EH (cell line): ENCODE measurements at regions not wholly inside any gene's neighbourhood (a gene's known extent, or its start where the extent isn't known, plus 50 kb on each side); places are given as distances from the start of the nearest gene placed in this dataset.

ENCODE experiments used
- DNase-seq: peaks from one replicate; pipeline ENCODE4 v3.0.0-alpha.2; 2015; ENCODE audit warnings: low read depth

DNA sequence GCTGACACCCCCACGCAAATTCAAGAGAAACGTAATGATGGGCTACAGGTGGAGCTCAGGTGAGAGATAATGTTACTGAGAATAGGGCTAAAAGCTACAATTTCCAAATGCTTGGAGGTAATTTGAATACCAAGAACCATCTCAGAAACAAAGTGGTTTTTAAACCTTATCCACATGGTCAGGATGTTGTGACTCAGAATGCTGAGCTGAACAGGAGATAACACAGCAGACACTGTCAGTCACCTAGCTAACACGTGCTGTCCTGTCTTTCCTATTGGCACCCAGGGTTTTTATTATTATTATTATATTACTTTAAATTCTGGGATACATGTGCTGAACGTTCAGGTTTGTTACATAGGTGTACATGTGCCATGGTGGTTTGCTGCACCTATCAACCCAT, 233.0 kb upstream of the MAF start:
- DNase-seq, result no peak

DNA sequence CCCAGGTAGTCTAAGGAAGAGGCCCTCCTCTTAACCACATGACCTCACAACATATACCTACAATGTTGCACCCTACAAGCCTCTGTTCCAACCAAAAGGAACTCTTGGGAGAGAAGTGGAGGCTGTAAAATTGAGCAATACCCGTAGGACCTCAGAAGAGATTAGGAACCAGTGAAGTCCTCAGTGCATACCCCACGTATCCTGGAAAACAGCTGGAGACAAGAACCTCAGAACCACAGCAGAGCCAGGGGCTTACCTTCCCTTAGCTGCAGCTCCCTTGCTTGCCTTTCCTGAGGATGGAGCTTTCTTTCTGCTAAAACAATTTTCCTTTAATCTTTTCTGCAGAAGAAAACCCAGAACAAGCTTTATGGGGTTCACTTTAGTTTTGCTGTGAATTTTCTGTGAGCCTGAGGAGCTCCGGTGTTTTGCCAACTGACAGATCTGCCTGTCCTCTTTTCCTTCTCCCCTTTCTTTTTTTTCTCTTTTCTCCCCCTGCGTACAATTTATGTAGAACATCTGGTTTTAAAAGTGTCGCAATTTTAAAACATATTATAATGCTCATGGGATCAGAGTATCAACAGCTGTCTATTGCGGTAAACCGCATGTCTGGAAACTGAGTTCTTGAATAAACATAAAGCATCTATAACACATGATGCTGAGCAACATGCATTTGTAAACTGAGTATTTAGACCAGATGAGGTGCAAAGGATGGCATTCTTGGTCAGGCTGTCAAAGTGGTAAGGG, 226.4 kb upstream of the MAF start:
- no peak for DNase-seq

DNA sequence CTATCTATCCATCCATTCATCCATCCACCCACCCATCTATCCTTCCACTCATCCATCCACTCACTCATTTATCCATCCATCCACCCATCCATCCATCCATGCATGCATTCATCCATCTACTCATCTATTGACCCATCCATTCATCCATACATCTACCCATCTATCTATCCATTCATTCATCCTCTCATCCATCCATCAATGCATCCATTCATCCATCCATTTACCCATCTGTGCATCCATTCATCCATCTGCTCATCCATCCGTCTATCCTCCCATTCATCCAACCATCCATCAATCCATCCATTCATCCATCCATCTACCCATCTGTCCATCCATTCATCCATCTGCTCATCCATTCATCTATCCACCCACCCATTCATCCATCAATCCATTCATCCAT, 224.5 kb upstream of the MAF start:
- DNase-seq, result no peak

DNA sequence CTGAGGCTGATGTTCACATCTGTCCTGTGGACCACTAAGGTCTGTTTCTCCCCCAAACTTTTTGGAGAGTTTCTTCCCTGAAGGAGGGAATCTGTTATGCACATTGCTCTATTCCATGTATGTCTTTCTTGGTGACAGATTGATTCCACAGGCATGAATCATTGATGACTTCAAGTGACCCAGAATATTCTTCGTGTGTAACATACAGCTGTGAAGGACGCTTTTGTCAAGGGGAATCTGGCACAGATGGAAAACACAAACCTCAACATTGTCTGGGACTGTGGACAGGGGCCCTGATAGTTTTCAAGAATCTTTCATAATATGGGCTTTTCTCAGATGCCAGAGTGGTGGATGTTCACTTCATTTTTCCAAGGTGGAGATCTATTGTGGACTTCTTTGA, 223.1 kb upstream of the MAF start:
- no peak for DNase-seq

DNA sequence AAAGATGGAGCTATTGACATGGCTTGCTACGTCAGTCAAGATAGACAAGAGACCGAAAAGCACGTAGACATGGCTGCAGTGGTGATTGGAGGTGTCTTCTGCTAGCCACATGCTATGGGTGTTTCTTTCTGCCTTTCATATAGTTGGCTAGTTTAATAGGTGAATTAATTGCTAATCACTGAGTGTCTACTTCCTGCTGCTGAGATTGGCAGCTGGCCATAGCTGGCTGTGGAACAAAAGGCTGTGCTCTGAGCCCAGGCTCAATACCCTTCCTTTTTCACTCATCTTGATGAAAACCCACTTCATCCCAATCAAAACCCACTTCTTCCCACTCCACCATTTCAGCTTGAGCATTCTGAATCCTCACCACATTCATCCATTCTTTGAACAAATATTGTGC, 221.4 kb upstream of the MAF start:
- DNase-seq, result no peak

DNA sequence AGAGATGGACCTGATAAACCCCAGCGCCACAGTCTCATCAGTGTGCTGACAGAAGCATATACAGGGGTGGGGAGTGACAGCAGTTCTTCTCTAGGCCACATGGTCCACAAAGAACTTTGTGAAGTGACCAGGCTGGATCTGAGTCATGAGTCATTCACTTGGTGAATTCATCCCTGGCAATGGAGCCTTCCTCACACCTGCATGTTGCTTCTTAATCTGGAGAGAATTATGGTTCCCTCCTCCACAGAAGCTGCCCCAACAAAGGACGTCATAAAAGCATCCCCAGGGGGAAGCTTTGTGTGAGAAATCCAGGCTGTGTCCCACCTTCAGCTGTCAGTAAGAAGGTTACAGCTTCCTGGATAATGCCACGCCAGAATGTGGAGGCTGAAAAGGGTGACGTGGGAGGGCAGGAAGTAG, 215.6 kb upstream of the MAF start:
- DNase-seq, result no peak

DNA sequence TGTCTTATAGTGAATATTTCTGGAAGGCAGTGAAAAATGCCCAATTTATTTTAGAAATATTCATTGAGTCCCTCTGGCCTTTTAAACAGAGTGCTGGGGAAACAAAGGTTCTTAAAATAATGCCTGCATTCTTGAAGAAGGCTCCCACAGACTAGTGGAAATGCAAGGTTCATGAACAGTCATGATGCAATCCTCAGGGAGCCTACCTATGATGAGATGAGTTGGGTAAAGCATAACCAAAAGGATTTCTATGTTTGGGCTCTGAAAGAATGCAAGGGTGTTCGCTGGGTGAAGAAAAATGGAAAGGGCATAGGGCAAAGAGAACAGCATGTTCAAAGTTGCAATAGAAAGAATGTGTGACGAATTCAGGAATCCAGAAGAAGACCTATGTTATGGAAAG, 214.5 kb upstream of the MAF start:
- DNase-seq, result no peak

DNA sequence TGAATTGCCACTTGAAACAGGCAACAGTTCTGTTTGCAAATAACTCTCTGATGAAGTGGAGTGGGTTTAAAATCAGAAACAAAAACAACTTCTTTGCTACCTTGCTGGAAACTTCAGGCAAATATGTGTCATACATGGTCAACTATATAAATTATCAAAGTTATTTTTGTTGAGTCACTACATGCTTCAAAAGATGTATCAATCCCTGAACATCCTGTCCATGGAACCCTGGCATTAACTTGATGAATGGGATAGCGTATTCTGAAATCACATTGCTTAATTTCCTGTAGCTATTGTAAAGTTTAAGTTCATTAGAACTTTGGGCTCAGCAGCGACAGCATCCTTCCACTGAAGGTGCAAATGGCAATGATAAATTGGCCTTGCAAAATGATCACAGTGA, 213.6 kb upstream of the MAF start:
- no peak for DNase-seq

DNA sequence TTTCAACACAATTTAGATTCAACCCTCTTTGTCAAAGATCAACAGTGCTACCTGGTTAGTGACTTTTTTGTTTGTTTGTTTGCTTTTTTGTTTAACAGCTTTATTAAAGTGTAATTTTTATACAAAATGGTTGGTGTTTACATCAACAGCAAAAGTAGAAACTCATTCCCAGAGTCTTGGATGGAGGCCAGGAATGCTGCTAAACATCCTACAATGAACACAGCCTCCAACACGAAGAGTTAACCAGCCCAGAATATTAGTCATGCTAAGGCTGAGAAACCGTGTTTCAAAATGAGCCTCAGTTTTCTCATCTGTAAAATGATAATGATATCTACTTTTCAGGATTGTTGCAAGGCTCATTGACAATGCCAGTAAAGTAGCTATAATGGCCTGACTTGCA, 211.0 kb upstream of the MAF start:
- no peak for DNase-seq

DNA sequence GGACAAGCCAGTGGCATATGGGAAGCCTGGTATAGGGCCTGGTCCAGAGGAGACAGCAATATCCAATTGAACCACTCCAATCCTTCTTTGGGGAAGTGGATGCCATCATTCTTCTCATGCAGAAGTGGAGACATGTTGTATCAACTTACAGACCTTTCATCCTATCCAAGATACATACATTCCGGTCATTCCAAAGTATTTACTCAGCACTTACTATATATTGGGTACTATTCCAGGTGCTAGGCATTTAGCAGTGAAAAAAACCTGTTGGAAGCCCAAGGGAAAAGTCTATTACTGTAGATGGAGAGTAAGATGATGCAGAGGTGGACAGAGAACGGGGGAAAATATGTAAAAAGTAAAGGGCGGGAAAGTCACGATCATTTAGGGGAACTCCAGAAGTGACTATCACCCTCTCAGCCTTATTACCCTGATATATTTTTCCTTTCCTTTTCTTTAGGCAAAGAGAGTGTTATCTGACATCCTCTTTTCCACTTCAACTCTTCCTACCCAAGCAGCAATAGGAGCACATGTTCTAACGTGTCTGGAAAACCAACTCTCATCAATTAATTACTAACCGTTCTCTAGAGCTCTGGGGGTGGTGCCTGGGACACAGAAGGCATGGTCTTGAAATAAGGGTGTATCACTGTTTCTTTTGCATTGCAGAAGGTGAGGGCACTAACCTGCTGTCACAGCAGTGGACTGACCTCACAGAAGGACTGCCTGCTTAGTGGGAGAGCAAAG, 210.1 kb upstream of the MAF start:
- DNase-seq, result no peak

DNA sequence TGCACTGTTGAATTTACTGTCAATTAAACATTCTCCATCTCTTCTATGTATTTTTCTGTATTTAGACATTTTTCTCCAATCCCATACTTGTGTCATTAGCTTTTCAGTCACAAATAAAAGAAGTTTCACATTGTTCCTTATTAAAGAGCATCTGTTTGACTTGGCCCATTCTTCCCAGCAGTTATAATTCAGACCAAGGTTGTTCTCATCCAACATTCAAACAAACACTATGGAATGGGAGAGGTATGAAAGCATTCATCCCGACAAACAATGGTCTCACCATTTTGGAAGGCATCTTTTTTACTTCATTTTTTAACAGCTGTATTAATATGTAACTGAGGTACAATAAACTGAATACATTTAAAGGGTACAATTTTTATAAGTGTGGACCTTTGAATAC, 208.8 kb upstream of the MAF start:
- no peak for DNase-seq

DNA sequence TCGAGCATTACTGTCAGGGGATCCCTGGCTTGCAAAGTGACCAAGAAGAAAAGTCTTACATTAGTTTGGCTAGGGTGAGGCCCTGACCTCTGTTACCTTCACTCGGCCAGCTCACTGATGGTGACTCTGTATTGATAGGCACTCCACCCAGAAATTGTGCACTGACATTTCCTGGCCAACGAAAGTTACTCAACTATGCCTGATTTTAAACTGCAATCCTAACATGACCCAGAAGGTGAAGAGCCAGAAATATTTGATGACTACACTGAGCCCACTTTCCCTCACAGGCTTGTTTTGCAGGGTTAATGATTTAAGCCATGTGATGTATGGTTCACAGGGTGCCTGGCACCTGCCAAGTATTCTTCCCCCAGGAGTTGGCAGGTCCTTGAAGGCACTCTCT, 208.2 kb upstream of the MAF start:
- no peak for DNase-seq

DNA sequence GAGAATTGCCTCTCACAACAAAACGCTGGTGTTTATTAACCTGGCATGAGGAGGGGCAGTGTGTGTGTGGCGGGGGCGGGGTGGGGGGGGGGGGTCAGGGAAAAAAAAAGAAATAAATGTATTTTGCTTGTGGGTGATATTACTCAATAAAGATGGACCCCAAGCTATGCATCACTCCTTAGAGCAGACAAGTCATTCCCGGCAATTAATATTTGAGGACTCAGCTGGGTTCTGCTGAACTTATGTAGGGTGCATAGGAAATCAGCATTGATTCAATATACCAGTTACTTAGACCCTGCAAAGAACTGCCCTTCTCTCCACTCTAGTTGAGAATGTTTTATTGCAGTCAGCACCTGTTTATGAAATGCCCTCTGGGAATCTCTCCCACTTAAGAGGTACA, 206.2 kb upstream of the MAF start:
- DNase-seq, result no peak

DNA sequence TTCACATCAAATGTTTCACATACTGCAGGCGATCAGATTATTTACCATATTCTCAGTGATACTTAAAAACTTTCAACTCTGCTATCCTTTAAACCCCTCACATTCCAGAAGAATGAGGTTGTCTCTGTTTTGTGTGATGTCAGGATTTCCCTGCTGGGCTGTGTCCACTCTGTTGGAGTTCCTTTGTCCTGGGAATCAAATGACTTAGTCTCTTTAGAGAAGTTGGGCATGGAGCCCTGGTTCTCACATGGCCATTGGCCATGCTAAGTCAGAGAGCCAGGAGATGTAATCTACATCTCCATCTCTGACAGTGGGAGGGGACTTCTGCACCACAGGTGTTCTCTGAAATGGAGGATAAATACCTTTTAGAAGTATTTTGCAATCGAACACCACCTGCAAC, 205.1 kb upstream of the MAF start:
- no peak for DNase-seq

DNA sequence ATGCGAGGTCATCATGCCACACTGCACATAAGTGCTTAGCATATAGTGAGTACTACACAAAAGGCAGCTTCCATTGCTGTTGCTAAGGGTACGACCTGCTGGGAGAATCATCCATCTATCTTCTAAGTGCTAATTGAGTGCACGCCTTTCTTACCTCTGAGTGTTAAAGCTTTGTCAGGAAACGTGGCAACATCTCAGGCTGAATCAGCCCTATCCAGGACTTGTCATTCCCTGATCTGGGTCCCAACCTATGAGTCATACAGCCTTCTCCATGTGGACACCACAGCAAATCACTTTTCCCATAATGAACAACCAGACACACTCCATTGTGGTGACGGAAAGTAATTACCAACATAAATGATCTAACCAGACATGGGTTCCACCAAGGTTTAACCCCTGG, 201.1 kb upstream of the MAF start:
- no peak for DNase-seq

DNA sequence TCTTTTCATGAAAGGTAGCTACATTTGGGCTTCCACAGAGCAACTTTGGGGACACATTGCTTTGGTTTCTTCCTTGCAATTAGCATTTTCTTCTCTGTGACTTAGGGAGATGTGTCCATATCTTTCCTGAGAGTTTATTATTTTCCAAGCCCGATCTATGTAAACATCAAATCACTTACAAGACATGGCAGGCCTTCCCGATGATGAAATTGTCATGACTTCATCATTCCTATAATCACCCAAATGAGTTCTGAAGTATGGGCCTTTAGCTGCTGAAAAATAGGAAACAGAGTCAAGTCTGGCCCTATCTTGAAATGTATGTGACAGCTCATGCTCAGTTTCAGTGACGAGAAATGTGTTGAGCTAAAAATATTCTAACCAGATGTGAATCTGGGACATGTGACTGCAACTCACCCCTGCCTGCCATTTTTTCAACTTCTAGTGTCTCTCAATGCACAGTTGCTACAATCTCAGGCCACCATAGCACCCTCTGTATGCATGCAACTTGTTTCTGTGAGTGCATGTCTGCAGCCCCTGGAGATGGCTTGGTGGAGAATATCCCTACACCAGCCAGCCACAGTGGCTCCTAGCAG, 199.6 kb upstream of the MAF start:
- no peak for DNase-seq

DNA sequence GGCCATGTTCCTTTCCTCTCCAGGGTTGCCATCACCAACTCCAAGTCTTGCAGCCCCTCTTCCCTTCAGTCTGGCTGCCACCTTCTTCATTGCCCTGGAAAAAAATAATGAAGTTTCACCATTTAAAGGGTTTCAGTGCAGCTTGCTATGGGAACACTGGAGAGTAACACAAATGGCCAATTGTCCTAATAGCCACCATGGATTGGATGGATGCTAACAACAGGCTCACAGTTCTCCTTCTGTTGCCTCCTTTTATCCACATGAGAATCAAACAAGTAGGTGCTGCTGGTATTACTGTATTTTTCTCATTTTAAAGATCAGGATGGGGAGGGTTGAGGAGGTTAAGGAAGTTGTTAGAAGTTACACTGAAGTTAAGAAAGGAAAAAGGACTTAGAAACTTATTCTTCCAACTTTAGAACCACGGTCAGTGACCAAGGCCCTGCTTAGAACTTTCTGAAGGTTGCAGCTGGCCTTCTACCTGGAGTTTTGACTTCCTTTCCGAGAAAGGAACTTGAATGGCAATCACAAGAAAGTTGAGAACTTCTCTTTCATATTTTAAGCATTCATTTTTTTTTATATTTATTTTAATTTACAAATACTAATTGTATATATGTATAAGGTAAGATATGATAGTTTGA, 198.0 kb upstream of the MAF start:
- no peak for DNase-seq

DNA sequence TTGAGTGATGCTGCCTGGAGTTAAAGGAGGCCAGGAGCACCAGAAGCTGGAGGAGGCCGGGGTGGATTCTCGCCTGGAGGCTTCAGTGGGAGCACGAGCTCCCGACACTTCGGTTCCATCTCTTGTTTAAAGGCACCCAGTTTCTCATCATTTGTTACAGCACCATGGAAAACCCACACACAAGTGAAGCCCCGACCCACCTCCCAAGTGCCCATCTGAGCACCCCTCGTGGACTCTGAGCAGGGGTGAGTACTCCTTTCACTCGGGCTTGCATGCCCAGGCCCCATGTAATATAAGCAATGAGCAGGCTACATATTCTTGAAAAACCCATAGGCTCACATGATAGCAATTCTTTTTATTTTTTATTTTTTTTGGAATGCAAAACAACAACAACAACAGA, 196.9 kb upstream of the MAF start:
- no peak for DNase-seq

DNA sequence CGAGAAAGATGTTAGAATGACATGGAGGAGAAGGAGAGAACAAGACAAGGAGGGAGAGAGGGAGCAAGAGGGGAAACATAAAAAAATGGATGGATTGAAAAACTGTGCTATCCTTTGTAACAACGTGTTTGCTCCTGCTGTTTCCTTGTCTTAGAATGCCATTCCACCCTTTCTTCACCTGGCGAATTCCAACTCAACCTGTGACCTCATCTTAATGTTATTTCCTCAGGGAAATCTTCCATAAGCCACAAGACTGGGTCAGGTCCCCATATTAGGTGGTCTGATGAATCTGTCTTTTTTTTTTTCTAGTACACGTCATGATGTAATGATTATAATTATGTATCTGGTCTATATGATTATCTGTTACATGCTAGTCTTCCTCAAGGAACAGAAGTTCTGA, 195.0 kb upstream of the MAF start:
- no peak for DNase-seq

DNA sequence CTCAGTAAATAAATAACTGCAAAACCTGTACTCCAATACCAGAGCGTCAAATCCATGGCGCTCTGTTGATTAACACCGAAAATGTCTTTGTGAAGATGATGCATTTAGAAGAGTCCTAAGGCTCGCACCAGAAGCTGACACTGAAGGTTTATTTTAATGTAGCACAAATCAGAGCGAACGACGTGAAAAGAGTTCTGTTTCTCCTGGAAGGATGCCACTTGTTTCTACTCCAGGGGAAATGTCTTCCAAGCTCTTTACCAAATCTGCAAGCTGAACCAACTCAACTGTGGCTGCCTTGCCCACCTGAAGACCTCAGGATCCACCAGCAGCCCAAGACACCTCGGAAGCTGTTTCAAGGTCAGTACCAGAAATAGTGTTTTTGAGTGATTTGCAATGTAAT, 194.4 kb upstream of the MAF start:
- no peak for DNase-seq

DNA sequence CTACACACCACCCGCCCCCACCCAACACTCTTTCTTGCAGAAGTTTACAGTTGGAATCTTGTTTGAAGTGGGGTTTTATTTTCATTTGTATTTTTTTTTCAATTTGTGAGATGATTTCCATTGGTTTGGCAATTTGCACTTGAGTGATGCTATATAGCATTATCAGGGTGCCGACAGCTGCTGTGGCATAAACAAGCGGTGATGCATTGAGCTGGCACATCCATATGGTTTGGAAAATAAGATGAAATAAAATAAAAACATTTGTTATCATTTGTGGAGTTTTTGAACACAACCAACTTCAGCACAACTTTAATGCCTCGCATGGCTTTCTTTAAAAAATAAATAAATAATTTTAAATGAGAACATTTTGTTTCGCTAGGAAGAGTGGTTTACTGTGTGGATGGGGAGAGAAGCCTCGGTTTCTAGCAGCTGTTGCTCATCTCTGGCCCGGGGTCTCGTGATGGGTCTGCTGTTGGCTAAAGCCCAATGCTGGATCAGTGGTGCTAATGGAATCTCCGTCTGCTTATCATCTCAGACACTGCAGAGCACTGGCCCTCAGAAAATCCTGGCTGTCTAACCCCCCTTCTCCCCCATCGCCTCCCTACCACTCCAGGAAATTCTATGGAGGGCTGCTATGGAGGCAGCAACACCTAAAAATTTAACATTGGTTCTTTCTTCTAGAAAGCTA, 192.3 kb upstream of the MAF start:
- no peak for DNase-seq

DNA sequence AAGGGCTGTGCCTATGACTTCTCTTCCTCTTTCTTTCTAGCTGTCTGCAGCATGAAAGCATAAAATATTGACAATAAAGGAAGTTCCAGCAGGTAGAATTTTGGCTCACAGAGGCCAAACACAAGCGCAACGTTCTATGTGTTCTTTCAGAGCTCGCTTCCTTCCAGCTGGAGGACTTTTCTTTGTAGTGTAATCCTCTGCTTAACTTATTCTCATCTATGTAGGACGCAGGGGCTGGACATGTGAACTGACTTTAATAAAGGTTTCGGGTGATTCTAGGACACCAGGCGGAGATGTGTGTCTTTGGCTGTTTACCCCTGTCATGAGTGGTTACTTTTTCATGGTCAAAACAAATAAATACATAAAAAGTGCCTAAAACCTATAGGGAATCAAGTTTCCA, 191.5 kb upstream of the MAF start:
- no peak for DNase-seq

DNA sequence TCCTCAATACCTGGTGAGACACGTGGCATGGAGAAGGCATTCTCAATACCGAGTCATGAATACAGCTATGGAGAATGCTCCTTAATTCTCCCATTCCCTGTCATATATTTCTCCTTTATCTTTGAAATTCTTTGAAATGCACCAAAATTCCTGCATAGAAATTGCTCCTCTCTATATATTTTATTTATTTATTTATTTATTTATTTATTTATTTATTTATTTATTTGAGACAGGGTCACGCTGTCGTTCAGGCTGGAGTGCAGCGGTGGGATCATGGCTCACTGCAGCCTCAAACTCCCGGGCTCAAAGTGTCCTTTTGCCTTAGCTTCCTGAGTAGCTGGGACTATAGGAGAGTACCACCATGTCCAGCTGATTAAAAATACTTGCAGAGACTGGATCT, 190.3 kb upstream of the MAF start:
- DNase-seq, result no peak
